ENCODE measurements at regions not wholly inside any gene's neighbourhood (a gene's known extent, or its start where the extent isn't known, plus 50 kb on each side); places are given as distances from the start of the nearest gene placed in this dataset.

GRCh38 chr6:2504495-2505064, 246.1 kb downstream of the MYLK4 start:
- Histone ChIP-seq H3K9ac (ENCODE audit: low read length in 3 of 3) (no peak overlapping the region), H3K4me3 (ENCODE audit: low read length in 3 of 3) (no peak overlapping the region), H3K36me3 (ENCODE audit: control insufficient read depth in 2 of 3, insufficient read depth in 3 of 3, low read length in 3 of 3) (no peaks in the 10 kb centered on the region), H3K27me3 (ENCODE audit: control insufficient read depth, insufficient read depth, low read length) (no peaks in the 10 kb centered on the region), H3K27ac (ENCODE audit: low read depth in 2 of 2, low read length in 2 of 2) (no peak overlapping the region), H3K4me1 (ENCODE audit: control insufficient read depth in 2 of 3, insufficient read depth in 2 of 3, low read depth in 1 of 3, low read length in 3 of 3) (no peaks in the 10 kb centered on the region), H3K9me3 (ENCODE audit: control insufficient read depth in 2 of 3, insufficient read depth in 1 of 3, low read length in 3 of 3) (no peaks in the 10 kb centered on the region)
- no peak for TF ChIP-seq CTCF (IDR thresholded peaks at IDR 0.05; ENCODE audit: borderline replicate concordance, extremely low read depth, insufficient read depth)
- FAIRE-seq: no peak
- DNase-seq: no peak
- intact Hi-C loops (cut with DNase I): no loop called here

- H3K9me3 ChIP-seq (ENCODE audit: control insufficient read depth in 2 of 3, insufficient read depth in 1 of 3, low read length in 3 of 3): no peaks in the 10 kb centered on the region
- H3K4me3 ChIP-seq (ENCODE audit: low read length in 3 of 3): no peak overlapping the region
- no peaks in the 10 kb centered on the region for H3K4me1 ChIP-seq (ENCODE audit: control insufficient read depth in 2 of 3, insufficient read depth in 2 of 3, low read depth in 1 of 3, low read length in 3 of 3)
- TF ChIP-seq CTCF (IDR thresholded peaks at IDR 0.05; ENCODE audit: borderline replicate concordance, extremely low read depth, insufficient read depth): no peak
- no peak for FAIRE-seq
- intact Hi-C loops (cut with DNase I): no loop called here
- H3K27ac ChIP-seq (ENCODE audit: low read depth in 2 of 2, low read length in 2 of 2): no peak overlapping the region
- H3K27me3 ChIP-seq (ENCODE audit: control insufficient read depth, insufficient read depth, low read length): no peaks in the 10 kb centered on the region
- no peak overlapping the region for H3K9ac ChIP-seq (ENCODE audit: low read length in 3 of 3)
- peak in 1 of 5 donors; percentile 48 for DNase-seq
- no peaks in the 10 kb centered on the region for H3K36me3 ChIP-seq (ENCODE audit: control insufficient read depth in 2 of 3, insufficient read depth in 3 of 3, low read length in 3 of 3)
Observed at GRCh38 chr6:2503816-2504494, 246.8 kb downstream of the MYLK4 start.

- intact Hi-C loops (cut with DNase I): no loop called here
- DNase-seq (no peak), FAIRE-seq (no peak)
- H3K4me3 ChIP-seq (ENCODE audit: low read length in 3 of 3): no peak overlapping the region
- no peaks in the 10 kb centered on the region for H3K27me3 ChIP-seq (ENCODE audit: control insufficient read depth, insufficient read depth, low read length)
- H3K36me3 ChIP-seq (ENCODE audit: control insufficient read depth in 2 of 3, insufficient read depth in 3 of 3, low read length in 3 of 3): no peaks in the 10 kb centered on the region
- no peaks in the 10 kb centered on the region for H3K4me1 ChIP-seq (ENCODE audit: control insufficient read depth in 2 of 3, insufficient read depth in 2 of 3, low read depth in 1 of 3, low read length in 3 of 3)
- H3K9ac ChIP-seq (ENCODE audit: low read length in 3 of 3): no peak overlapping the region
- TF ChIP-seq CTCF (IDR thresholded peaks at IDR 0.05; ENCODE audit: borderline replicate concordance, extremely low read depth, insufficient read depth): no peak
- no peak overlapping the region for H3K27ac ChIP-seq (ENCODE audit: low read depth in 2 of 2, low read length in 2 of 2)
- H3K9me3 ChIP-seq (ENCODE audit: control insufficient read depth in 2 of 3, insufficient read depth in 1 of 3, low read length in 3 of 3): no peaks in the 10 kb centered on the region
Observed at GRCh38 chr6:2502998-2503674, 247.6 kb downstream of the MYLK4 start.

Measured in kidney (tissue), 13 donors.